ENCODE measurements at regions not wholly inside any gene's neighbourhood (a gene's known extent, or its start where the extent isn't known, plus 50 kb on each side); places are given as distances from the start of the nearest gene placed in this dataset.

DNA sequence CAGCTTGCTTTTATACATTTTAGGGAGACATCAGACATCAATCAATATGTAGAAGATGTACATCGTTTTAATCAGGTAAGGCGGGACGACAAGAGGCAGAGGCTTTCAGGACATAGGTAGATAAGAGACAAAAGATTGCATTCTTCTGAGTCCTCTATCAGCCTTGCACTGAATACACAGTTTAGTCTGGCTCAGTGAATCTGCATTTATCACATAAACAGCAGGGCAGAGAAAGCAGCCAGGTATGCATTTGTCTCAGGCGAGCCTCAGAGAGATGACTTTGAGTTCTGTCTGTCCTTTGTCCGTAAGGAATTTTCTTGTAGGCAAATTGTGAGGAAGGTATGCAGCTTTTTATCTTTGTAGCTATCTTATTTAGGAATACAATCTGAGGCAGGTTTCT lies 202.8 kb upstream of the TAS2R1 start:
- TF ChIP-seq GATA3 (IDR thresholded peaks at IDR 0.05; ENCODE audit: low read depth, low read length) (no peak), GATA2 (IDR thresholded peaks at IDR 0.05; ENCODE audit: low read depth, low read length) (no peak)

DNA sequence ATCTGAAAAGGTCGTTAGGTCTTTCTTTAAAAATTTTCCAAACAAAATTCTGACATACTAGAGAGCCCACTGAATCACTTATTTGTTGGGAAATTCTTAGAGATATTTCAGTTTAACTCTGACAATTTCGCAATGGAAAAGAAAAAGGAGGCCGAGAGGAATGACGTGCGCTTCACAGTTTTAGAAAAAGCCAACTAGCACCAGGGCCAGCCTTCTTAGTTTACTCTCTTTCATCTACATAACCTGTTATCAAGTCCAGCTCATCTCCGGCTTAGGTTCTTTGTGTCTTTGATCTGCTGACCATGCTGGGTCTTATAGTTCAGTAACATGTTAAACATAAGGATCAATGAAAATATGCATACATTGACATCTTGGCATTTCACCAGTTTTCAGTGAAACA lies 201.7 kb upstream of the TAS2R1 start:
- TF ChIP-seq GATA2 (IDR thresholded peaks at IDR 0.05; ENCODE audit: low read depth, low read length) = no peak
- no peak for TF ChIP-seq GATA3 (IDR thresholded peaks at IDR 0.05; ENCODE audit: low read depth, low read length)

DNA sequence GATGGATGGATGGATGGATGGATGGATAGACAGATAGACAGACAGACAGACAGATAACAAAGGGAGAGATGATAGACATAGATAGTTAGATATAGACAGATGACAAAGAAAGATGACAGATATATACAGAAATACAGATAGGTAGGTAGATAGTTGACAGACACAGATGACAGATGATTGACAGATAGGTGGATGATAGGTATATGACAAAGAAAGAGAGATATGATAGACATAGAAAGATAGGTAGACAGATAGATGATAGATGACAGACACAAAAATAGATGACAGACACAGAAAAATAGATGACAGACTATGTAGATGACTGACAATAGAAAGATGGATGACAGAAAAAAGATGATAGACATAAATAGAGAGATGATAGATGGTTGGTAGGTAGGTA lies 200.0 kb upstream of the TAS2R1 start:
- TF ChIP-seq GATA2 (IDR thresholded peaks at IDR 0.05; ENCODE audit: low read depth, low read length) (no peak), GATA3 (IDR thresholded peaks at IDR 0.05; ENCODE audit: low read depth, low read length) (no peak)

GRCh38 chr5:9829621-9830020 lies 199.5 kb upstream of the TAS2R1 start:
- TF ChIP-seq GATA2 (IDR thresholded peaks at IDR 0.05; ENCODE audit: low read depth, low read length) (no peak), GATA3 (IDR thresholded peaks at IDR 0.05; ENCODE audit: low read depth, low read length) (no peak)

GRCh38 chr5:9820691-9821449 lies 190.7 kb upstream of the TAS2R1 start:
- no peak for TF ChIP-seq GATA2 (IDR thresholded peaks at IDR 0.05; ENCODE audit: low read depth, low read length)
- TF ChIP-seq GATA3 (IDR thresholded peaks at IDR 0.05; ENCODE audit: low read depth, low read length) = no peak

- no peak for TF ChIP-seq GATA2 (IDR thresholded peaks at IDR 0.05; ENCODE audit: low read depth, low read length)
Measured at GRCh38 chr5:9818340-9818845, 188.2 kb upstream of the TAS2R1 start.

GRCh38 chr5:9817819-9818218 lies 187.7 kb upstream of the TAS2R1 start:
- no peak for TF ChIP-seq GATA3 (IDR thresholded peaks at IDR 0.05; ENCODE audit: low read depth, low read length)
- no peak for TF ChIP-seq GATA2 (IDR thresholded peaks at IDR 0.05; ENCODE audit: low read depth, low read length)

GRCh38 chr5:9815051-9815450 lies 184.9 kb upstream of the TAS2R1 start:
- TF ChIP-seq GATA3 (IDR thresholded peaks at IDR 0.05; ENCODE audit: low read depth, low read length) = no peak
- TF ChIP-seq GATA2 (IDR thresholded peaks at IDR 0.05; ENCODE audit: low read depth, low read length) = no peak

DNA sequence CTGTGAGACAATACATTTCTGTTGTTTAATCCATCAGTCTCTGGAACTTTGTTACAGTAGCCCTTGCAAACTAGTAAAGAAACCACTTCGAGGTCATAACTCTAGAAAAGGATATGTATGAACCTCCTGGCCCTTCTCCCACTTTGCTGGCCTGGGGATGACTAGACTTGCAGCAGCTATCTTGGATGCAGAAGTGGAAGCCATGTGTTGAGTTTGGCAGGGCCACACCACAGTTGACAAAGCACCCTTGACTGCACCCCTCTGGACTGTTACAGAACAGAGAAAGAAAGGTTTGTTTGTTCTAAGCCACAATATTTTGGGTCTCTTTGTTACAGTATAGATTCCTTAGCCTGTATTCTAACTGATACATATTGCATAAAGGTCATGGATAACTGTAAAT lies 183.2 kb upstream of the TAS2R1 start:
- TF ChIP-seq GATA2 (IDR thresholded peaks at IDR 0.05; ENCODE audit: low read depth, low read length) (no peak), GATA3 (IDR thresholded peaks at IDR 0.05; ENCODE audit: low read depth, low read length) (no peak)

DNA sequence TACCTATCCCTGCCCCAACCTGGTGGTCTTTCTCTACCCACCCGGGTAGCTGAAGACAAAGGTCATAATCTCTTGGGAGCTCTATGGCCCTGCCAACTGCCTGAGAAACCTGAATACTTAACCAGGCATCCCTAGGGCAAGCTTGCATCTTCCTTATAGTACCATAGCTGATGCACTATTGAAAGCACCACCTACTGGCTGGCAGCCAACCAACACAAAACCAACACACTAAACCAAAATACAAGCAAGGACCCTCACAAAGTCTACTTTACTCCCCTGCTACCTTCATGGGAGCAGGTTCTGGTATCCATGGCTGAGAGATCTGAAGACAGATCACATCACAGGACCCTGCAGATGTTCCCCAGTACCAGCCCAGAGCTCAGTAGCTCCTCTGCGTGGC lies 171.8 kb upstream of the TAS2R1 start:
- TF ChIP-seq GATA2 (IDR thresholded peaks at IDR 0.05; ENCODE audit: low read depth, low read length) (no peak), GATA3 (IDR thresholded peaks at IDR 0.05; ENCODE audit: low read depth, low read length) (no peak)

GRCh38 chr5:9799606-9800005 lies 169.5 kb upstream of the TAS2R1 start:
- TF ChIP-seq GATA3 (IDR thresholded peaks at IDR 0.05; ENCODE audit: low read depth, low read length) = no peak
- TF ChIP-seq GATA2 (IDR thresholded peaks at IDR 0.05; ENCODE audit: low read depth, low read length) = no peak

GRCh38 chr5:9790276-9790675 lies 160.1 kb upstream of the TAS2R1 start:
- TF ChIP-seq GATA3 (IDR thresholded peaks at IDR 0.05; ENCODE audit: low read depth, low read length) (no peak), GATA2 (IDR thresholded peaks at IDR 0.05; ENCODE audit: low read depth, low read length) (no peak)

- TF ChIP-seq GATA2 (IDR thresholded peaks at IDR 0.05; ENCODE audit: low read depth, low read length) = no peak
Measured at GRCh38 chr5:9789777-9790176, 159.6 kb upstream of the TAS2R1 start.

- no peak for TF ChIP-seq GATA3 (IDR thresholded peaks at IDR 0.05; ENCODE audit: low read depth, low read length)
- TF ChIP-seq GATA2 (IDR thresholded peaks at IDR 0.05; ENCODE audit: low read depth, low read length) = no peak
Measured at GRCh38 chr5:9787861-9788600, 157.9 kb upstream of the TAS2R1 start.

Measured in SH-SY5Y (cell line).